ENCODE measurements at regions not wholly inside any gene's neighbourhood (a gene's known extent, or its start where the extent isn't known, plus 50 kb on each side); places are given as distances from the start of the nearest gene placed in this dataset.
A peak's percentile ranks its signal among the peaks of the same experiment; 100 is the strongest.

DNA sequence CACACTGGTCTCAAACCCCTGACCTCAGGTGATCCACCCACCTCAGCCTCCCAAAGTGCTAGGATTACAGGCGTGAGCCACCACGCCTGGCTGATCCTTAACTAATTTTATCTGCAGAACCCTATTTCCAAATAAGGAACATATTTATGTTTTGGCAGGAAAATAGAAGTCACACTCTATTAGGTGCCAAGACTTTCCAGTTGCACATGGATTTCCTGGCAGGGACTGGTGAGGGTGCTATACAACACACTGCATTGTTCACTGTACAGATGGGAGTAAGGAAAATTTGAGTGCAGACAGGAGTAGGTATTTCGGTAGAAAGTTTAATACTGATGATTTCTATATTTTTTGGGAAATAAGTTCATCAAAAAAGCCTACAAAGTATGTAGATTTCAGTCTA, 605.3 kb upstream of the B3GALT2 start:
- DNase-seq (ENCODE audit: low spot score): no peak

DNA sequence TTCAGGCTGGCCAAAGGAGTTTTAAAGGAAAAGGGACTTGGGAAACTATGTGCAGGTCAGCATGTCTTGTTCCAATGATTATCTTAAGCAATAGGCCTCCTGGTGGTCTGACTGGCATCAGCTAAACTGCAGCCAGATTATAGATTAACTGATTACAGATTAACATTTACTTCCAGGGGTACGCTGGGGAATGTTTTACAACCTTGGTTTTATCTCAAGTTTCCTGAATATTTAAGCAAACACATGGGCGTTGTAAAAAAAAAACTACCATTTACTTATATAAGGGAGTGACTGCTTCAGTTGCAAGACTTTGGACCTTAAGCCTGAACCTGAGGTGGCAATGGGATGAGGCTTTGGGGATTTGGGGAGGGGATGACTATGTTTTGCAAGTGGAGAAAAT, 600.6 kb upstream of the B3GALT2 start:
- DNase-seq (ENCODE audit: low spot score): no peak

DNA sequence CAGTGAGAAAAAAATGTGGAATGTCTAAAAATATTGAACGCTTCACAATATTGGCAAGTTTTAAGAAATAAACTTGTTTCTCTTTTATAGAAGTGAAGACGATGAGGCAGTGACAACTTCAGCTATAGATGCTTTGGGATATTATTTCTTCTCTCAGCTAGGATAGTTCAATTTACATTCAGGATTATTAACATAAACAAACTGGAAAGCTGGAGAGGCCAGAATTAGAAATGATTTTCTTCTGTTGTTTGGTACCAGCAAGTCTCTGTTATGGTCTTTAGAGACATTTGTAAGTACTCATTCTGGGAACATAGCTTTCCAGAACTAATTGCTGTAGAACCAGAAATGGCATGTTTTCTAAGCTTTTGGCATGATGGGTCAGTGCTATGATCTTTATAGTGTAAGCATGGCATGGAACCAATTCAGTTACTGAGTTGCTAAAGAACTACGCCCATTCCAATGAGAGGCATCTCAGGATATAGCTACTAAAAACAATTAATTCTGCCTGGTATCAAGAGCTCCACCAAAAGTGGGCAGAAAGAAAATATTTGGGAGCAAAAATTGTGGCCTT, 599.5 kb upstream of the B3GALT2 start:
- DNase-seq (ENCODE audit: low spot score): no peak

DNA sequence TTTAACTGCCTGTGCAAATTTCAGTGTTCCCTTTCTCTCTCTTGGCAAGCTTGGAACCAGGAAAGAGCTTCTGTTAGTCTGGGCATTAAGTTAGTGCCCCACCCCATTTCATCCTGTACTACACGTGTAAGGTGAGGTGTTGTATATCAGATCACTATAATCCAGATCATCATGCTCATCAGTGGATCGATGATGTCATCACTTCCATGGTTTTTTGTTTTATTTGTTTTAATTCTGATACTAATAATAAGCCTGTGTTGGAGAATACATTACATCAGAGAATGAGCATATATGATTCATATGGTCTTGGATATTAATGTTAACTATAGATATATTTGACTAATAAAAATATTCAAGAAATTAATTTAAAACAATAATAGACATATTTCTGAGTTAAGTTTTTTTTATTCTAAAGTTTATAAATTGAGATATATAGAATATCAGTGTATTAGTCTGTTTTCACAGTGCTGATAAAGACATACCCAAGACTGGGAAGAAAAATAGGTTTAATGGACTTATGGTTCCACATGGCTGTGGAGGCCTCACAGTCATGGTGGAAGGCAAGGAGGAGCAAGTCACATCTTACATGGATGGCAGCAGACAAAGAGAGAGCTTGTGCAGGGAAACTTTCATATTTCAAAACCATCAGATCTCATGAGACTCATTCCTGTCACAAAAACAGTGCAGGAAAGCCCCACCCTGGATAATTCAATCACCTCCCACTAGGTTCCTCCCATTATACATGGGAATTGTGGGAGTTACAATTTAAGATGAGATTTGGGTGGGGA, 588.3 kb upstream of the B3GALT2 start:
- DNase-seq (ENCODE audit: low spot score): no peak

DNA sequence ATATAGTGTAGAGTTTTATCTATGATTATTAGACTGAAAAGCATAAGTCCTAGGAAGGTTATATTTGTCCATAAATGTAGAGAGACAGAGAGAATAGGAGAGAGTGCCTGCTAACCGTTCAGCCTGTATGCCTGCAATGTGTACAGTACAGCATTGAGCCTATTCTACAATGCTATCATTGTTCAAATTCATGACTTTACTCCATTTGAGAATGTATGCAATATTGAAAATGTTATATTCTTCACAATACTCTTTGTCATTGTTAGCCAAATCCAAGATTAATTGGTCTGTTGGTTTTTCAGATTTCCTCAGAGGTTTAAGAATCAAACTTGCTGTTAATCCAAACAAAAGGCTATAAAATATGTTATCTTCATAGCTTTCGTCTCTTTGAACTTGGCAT, 585.2 kb upstream of the B3GALT2 start:
- no peak for DNase-seq (ENCODE audit: low spot score)

DNA sequence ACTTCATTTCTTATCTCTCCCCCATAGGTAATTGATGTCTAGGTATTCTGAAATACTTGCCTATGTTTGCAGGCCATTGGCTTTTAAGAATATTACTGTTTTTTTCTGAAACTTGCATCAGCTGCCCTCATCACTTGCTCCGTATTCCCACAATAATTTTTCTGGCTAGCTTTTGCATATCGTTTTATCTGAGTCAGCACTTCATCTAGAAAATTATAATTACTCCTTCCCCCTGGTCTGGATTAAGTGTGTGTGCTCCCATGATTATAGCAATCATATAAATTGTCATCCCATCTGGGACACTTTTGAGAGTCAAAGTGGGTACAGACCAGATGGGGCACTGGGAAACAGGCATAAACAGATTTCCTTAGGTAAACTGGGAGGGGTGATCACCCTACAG, 583.2 kb upstream of the B3GALT2 start:
- peak; percentile 70 for DNase-seq (ENCODE audit: low spot score)

DNA sequence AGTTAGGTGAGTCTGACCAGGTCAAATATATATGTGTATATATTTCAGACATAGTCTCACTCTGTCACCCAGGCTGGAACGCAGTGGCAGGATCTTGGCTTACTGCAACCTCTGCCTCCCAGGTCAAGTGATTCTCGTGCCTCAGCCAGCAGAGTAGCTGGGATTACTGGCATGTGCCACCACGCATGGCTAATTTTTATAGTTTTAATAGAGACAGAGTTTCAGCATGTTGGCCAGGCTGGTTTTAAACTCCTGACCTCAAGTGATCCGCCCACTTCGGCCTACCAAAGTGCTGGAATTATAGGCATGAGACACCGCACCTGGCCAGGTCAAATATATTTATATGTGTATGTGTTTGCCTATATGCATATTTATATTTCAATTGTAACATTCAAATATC, 581.5 kb upstream of the B3GALT2 start:
- no peak for DNase-seq (ENCODE audit: low spot score)

DNA sequence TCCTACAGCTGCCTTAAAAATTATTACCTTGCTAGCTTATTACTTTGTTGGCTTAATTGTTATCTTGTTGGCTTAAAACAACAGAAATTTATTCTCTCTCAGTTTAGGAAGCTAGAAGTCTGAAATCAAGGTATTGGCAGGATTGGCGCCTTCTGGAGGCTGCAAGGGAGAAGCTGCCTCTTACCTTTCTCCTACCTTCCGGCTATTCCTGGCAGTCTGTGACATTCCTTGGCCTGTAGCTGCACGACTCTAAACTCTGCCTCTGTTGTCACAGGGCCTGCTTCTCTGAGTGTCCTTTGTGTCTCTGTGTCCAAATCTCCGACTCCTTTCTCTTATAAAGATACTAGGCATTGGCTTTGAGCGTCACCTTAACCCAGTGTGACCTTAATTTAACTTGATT, 579.9 kb upstream of the B3GALT2 start:
- no peak for DNase-seq (ENCODE audit: low spot score)

DNA sequence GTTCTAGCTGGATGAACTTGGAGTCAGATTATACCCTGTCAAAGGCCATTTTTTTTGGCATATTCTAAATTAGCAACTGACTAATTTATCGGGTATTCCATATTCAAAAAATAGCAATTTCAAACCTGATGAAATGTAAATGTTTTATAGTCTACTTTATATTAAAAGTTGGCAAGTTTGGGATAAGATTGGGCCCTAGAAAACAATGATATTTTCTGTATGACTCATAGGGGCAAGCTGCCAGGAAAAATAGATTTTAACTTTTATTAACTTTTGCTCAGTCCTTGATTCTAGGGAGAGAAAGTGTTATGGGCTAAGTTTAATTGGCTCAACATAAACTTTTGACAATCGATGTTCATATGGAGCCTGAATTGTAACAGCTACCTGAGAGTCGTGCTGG, 576.9 kb upstream of the B3GALT2 start:
- DNase-seq (ENCODE audit: low spot score): no peak

DNA sequence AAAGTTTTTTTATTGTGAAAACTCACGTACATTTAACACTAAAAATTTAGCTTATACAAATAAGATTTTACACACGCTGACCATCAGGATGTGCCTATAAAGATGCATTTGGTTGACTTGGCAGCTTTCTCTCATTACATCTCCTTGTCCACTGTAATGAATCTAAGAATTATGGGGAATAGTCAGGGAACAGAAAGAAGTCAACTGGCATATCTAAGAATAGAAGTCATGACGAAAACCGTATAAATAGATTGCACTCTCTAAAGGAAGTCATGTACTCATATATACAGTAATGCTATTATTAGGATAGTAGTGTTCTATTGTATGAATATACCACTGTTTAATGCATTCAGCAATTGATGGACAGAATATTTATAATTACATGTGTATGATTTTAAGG, 575.8 kb upstream of the B3GALT2 start:
- DNase-seq (ENCODE audit: low spot score): no peak

DNA sequence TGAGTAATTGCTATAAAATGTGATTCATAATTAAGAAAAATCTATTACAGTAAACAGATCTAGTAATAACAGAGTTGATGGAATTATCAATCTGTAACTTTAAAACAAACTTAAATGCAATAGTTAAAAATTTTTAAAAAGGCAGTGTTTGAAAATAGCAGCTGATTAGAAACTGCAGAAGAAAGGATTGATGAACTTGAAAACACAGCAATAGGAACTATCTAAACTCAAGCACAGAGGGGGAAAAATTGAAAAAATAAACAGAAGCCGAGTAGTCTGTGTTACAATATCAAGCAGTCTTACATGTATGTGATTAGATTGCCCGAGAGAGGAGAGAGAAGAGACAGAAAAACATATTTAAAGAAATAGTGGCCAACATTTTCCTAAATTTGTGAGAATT, 569.0 kb upstream of the B3GALT2 start:
- DNase-seq (ENCODE audit: low spot score): no peak

DNA sequence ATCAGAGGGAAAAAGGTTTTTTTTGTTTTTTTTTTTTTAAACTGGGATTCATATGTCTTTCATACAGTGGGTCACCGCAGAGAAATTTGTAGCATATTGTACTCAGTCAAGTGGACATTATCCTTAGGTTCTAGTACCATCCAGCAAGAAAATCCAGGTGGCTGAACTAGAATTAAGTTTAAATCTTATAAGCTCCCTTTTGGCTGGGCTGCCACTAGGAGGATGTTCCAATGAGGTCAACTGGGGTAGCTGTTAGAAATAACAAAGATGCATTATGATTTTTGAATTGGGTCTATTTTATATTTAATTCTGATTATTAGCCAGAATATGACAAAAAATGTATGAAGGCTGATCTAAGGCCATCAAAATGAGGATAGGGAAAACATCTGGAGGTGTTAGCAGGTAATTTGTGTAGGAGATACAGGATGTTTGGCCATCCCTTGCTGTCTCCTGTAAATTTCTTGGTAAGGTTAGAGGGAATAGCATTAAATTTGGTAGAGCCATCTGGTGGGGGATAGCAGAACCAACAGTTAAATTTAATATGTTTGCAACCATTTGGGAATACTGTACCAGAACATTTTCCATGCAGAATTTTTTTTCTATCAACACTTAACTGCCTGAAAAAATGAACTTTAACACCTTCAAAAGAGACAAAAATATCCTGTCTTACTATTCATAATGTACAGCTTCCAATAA, 568.5 kb upstream of the B3GALT2 start:
- DNase-seq (ENCODE audit: low spot score): no peak

DNA sequence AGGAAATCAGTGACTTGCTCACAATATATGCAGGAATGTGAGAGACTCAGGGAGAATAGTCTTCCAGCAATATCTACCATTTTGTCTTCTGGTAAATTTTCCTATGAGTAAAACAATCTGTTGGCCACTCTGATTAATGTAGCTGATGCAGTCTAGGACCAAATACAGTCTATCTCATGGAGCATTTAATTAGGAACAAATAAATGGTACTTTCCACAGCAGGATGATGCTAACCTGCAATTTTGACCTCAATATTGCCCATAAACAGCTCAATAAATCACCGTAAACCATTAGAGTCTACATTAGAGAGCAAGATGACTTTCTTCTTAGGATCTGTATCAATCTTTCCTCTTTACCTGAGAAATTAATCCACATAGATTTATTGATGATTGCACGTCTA, 567.7 kb upstream of the B3GALT2 start:
- DNase-seq (ENCODE audit: low spot score): no peak

DNA sequence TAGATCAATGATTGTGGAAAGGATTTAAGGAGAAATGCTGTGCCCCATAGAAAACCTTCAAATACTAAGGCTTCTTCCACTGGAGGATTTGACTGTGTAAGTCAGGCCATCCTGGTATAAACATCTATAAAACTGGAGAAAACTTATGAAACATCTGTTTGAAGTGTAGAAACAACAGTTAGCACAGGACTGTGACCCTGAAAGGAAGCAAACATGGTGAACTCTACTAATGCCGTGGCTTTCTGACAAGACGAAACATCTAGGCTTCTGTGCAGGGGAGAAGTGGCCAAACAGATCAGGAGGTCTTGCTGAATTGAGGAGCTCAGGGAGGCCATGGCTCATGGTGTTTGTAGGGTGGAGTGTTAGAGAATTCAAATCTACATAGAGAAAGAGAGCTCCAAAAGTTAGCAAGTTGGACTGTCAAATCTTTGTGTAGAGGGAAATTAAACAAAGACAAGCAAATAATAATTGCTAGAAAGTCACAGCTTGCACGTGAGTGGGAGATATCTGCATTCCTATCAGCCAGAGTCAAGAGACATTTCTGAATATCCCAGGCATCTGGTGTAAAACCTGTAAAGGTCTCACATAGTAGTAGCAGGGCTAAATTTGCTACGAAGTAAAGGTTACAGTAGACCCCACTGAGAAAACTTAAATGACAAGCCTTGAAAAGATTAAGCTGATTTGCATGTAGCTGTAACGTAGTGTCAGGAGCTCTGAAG, 566.8 kb upstream of the B3GALT2 start:
- no peak for DNase-seq (ENCODE audit: low spot score)

DNA sequence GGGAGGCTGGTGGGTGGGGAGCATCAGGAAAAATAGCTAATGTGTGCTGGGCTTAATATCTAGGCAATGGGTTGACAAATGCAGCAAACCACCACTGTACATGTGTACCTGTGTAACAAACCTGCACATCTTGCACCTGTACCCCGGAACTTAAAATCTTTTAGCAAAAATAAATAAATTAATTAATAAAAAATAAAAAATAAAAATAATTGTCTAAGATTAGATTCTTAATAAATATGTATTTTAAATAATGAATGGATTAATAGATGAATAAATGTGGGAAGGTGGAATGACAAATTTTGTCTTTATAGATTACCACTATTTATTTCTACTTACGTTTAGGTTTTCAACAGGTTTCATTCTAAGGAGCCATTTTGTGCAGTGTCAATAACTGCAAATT, 563.5 kb upstream of the B3GALT2 start:
- no peak for DNase-seq (ENCODE audit: low spot score)

DNA sequence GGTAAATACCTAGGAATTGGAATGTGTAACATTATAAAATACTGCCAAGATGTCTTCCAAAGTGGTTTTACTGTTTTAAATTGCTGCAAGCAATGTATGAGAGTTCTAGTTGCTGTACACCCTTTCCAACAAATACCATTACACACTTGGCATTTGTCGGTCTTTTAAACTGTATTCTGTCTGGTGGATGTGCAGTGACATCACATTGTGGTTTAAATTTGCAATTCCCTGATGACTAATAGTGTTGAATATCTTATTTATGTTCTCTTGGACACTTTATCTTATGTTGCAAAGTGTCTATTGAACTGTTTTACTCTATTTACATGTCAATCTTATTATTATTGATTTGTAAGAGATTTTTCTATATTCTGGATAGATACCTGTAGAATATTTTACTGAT, 561.2 kb upstream of the B3GALT2 start:
- DNase-seq (ENCODE audit: low spot score): no peak

DNA sequence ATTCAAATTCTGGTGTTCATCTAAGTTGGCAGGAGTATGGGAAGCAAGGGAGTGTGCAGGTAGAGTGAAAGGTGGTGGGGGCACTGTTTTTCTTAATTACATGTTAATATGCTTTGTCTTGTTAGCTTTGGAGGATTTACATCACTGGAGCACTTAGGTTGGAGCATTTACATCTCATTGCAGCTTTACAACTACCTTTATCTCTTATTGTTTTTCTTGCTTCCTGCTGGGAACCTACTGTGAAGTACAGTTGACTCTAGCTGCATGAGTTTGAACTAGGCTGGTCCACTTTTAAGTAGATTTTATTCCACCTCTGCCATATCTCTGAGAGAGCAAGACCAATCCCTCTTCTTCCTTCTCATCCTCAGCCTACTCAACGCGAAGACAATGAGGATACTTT, 554.8 kb upstream of the B3GALT2 start:
- no peak for DNase-seq (ENCODE audit: low spot score)

DNA sequence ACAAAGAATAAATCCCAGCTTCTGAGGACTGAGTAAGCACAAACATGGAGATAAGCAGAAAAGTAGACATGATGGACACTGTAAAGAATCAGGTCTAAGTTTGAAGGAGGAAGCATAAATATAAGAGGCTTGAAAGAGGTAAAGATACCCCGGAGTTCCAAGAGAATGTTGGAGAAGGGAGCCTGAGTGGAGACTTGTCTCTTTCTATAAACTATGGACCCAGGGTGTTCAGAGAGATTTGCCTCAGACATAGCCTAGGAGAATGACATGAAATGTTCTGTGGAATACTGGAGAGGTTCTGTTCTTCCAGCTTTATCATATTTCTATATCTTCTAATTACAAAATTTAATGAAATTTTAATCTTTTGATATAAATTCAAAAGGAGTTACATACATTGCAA, 554.3 kb upstream of the B3GALT2 start:
- no peak for DNase-seq (ENCODE audit: low spot score)

DNA sequence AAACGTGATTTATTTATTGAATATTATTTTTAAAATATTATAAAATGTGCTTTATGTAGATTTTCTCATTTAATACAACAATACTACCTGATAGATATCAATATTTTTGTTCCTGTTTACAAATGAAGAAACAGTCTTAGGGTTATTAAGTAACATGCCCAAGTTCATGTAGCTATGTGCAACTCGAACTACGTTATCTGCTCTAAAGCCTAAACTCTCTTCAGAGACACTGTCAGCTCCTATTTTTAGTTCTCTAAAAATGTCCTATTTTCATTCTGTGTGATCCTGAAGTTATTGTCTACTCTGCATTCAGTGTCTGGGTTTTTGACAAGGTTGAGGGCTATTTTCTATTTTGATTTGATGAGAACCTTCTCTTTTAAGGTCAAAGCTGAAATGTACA, 550.1 kb upstream of the B3GALT2 start:
- no peak for DNase-seq (ENCODE audit: low spot score)

DNA sequence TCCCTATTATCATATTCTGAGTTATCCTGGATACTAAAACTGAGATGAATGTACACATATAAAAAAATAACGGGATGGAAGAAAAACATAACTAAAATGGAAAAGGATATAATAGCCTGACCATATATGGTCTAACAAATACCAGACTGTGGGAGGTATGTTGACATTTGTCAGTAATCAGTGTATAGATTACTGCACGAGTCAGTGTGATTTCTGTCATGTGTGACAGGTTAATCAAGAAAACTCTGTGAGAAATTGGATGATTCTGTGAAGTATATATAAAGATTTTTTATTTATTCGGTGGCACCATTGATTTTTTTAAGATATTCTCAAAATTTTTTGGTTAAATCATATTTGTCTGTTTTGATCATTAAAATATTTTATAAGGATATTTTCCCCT, 547.3 kb upstream of the B3GALT2 start:
- no peak for DNase-seq (ENCODE audit: low spot score)

DNA sequence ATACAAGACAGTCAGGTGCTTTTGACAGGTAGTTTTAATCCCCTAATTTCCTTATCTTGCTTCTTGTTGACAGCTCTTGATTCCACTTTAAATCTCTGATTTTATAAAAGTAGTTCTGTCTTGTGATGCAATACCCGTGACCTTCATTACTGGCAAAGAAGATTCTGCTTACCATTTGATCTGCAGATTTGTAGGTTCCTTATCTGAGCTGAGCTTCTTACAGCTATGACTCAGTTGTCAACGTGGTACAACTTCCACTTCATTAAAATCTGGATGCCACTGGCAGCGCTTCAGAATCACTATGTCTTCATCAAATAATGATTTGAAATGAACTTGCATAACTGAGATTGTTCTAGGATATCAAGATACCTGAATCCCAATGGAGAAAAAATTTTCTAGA, 543.6 kb upstream of the B3GALT2 start:
- no peak for DNase-seq (ENCODE audit: low spot score)

DNA sequence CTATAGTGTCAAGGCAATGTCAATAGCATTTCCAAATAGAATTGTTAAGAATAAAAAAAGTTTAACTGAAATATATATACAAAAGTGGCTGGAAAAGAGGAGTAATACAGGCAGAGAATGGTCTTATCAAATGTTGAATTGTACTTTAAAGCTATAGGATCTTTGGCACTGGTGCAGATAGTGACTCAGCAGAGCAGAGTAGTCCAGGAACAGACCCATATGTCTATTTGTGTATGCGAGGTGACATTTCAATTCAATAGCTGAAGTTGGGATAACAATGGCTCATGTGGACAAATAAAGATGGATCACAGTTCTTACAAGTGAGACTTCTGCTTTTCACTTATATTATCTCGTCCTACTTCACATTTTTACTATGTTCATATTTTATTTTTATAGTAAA, 543.0 kb upstream of the B3GALT2 start:
- DNase-seq (ENCODE audit: low spot score): no peak

DNA sequence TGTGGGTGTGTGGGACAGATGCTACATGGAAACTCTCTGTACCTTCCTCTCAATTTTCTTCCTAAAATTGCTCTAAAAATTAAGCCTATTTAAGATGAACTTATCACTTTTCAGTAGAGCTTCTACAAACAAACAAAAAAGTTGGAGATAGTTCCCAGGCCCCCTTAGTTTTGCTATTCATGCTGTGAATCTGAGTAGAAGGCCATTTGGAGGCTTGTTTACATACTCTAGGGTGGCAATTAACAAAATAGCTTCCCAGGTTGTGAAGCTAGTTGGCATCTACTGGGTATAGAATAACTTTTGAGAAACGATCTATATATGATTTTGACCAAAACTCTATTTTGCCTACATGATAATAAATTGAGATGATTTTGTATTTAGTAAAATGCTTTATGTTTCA, 541.4 kb upstream of the B3GALT2 start:
- no peak for DNase-seq (ENCODE audit: low spot score)

Data from D341Med (cell line).